A549 (cell line): ENCODE measurements at regions not wholly inside any gene's neighbourhood (a gene's known extent, or its start where the extent isn't known, plus 50 kb on each side); places are given as distances from the start of the nearest gene placed in this dataset.

Experiments used
- ATAC-seq, 2 experiments: fragments of 200-7000 bp in 1 of 2; fragments of >200 bp in 1 of 2; cut with Nextera tagmentation in 1 of 2; cut with Tn5 transposase in 1 of 2; 3 replicates each; pipeline versions ENCODE4 v1.8.0 to v1.9.1; 2018 to 2020; ENCODE audit warnings: mild to moderate bottlenecking in 1 of 2, moderate library complexity in 1 of 2
- CTCF ChIA-PET: fragments of 300-600 bp; sonication (Branson Sonifier 250); formaldehyde crosslinking; extraction: SDS; loops from one replicate; lab custom pipeline; 2021; ENCODE audit warnings: antibody characterized with exemption, inconsistent platforms; lab: Yijun Ruan, JAX
- POLR2A ChIA-PET: fragments of 350-600 bp; formaldehyde crosslinking; extraction: SDS; loops from one replicate; lab custom pipeline; 2021; ENCODE audit warnings: antibody characterized with exemption, inconsistent platforms; lab: Yijun Ruan, JAX
- DNase-seq, 2 experiments: peaks; one replicate each; pipeline versions ENCODE4 v3.0.0 to v3.0.0-alpha.2; 2011 to 2016; ENCODE audit warnings: low read depth in 1 of 2, low spot score in 1 of 2
- FAIRE-seq: peaks from 2 replicates; lab custom pipeline; 2011; peaks lifted over from hg19 to GRCh38; lab: Jason Lieb, UNC
- H3K27ac ChIP-seq, 2 experiments: fragments of >200 bp; sonication (Bioruptor Twin); formaldehyde crosslinking; 3 replicates each; pipeline ENCODE4 v1.5.1; 2016 to 2017
- H3K4me1 ChIP-seq: fragments of >200 bp; sonication (Bioruptor Twin); formaldehyde crosslinking; 3 replicates; pipeline ENCODE4 v1.6.1; 2016
- H3K4me2 ChIP-seq: fragments of >200 bp; sonication (Bioruptor Twin); formaldehyde crosslinking; 3 replicates; pipeline ENCODE4 v1.6.1; 2016
- H3K4me3 ChIP-seq: fragments of >200 bp; sonication (Bioruptor Twin); formaldehyde crosslinking; 3 replicates; pipeline ENCODE4 v1.5.1; 2016
- H3K9me3 ChIP-seq: fragments of >200 bp; sonication (Bioruptor Twin); formaldehyde crosslinking; 3 replicates; pipeline ENCODE4 v1.6.1; 2016
- BHLHE40 ChIP-seq: IDR thresholded peaks from 2 replicates; pipeline ENCODE4 v1.6.1; 2012; ENCODE audit warnings: low read depth, low read length, inconsistent platforms
- CBX2 ChIP-seq: fragments of 200-600 bp; sonication (generic); IDR thresholded peaks from 2 replicates; pipeline ENCODE4 v1.6.1; 2016; ENCODE audit warnings: low read depth, mild to moderate bottlenecking, borderline replicate concordance
- CBX8 ChIP-seq: fragments of 200-600 bp; sonication (generic); IDR thresholded peaks from 2 replicates; pipeline ENCODE4 v1.6.1; 2016
- CHD2 ChIP-seq: fragments of 150-350 bp; IDR thresholded peaks from 2 replicates; pipeline ENCODE4 v1.6.1; 2014; ENCODE audit warnings: low read length; ENCODE audit not compliant: partially characterized antibody
- EHMT2 ChIP-seq: fragments of 200-600 bp; sonication (generic); IDR thresholded peaks from 2 replicates; pipeline ENCODE4 v1.6.1; 2016; ENCODE audit warnings: antibody characterized with exemption, low read depth, mild to moderate bottlenecking, moderate library complexity
- FOSB ChIP-seq: fragments of 250-450 bp; sonication (Bioruptor Pico); IDR thresholded peaks from 2 replicates; pipeline ENCODE4 v1.5.0; 2020; ENCODE audit warnings: mild to moderate bottlenecking, moderate library complexity
- FOXS1 ChIP-seq: fragments of 250-450 bp; sonication (Bioruptor Pico); IDR thresholded peaks from 2 replicates; pipeline ENCODE4 v1.5.0; 2020; ENCODE audit warnings: mild to moderate bottlenecking, moderate library complexity
- KDM5A ChIP-seq: fragments of 200-600 bp; sonication (generic); IDR thresholded peaks from 2 replicates; pipeline ENCODE4 v1.6.1; 2016; ENCODE audit warnings: antibody characterized with exemption, mild to moderate bottlenecking
- NR3C1 ChIP-seq: fragments of >200 bp; sonication (Bioruptor Twin); formaldehyde crosslinking; IDR thresholded peaks from 3 replicates; pipeline ENCODE4 v1.6.1; 2017
- RARB ChIP-seq: fragments of 250-450 bp; sonication (Bioruptor Pico); IDR thresholded peaks from 2 replicates; pipeline ENCODE4 v1.8.0; 2021; ENCODE audit warnings: mild to moderate bottlenecking, moderate library complexity
- SREBF2 ChIP-seq: fragments of 450-650 bp; IDR thresholded peaks from 2 replicates; pipeline ENCODE4 v1.6.1; 2014; ENCODE audit warnings: mild to moderate bottlenecking, moderate library complexity
- TFCP2L1 ChIP-seq: fragments of 250-450 bp; sonication (Bioruptor Pico); IDR thresholded peaks from 2 replicates; pipeline ENCODE4 v1.5.0; 2021; ENCODE audit warnings: mild to moderate bottlenecking
- USF2 ChIP-seq: fragments of 450-650 bp; IDR thresholded peaks from 2 replicates; pipeline ENCODE4 v1.6.1; 2014; ENCODE audit warnings: antibody characterized with exemption
- WGBS: methylation state at CpG from one replicate; pipeline ENCODE4 v1.1.6; 2017; ENCODE audit errors: missing lambda C conversion rate; 5-methylcytosine and 5-hydroxymethylcytosine counted together
- TF ChIP-seq, protein P1 (sequence below): fragments of 150-350 bp; IDR thresholded peaks from 2 replicates; pipeline ENCODE4 v1.6.1; 2014; ENCODE audit warnings: low read depth, mild to moderate bottlenecking, low read length
- TF ChIP-seq, protein P2 (sequence below): fragments of 250-450 bp; sonication (Bioruptor Pico); IDR thresholded peaks from 2 replicates; pipeline ENCODE4 v1.5.0; 2021; ENCODE audit warnings: mild to moderate bottlenecking, moderate library complexity, borderline replicate concordance
- TF ChIP-seq, protein P3 (sequence below): fragments of >200 bp; sonication (Bioruptor Twin); formaldehyde crosslinking; IDR thresholded peaks from 2 replicates; pipeline ENCODE4 v1.6.1; 2016
- TF ChIP-seq, protein P4 (sequence below): fragments of 200-600 bp; sonication (generic); IDR thresholded peaks from 2 replicates; pipeline ENCODE4 v1.6.1; 2016; ENCODE audit warnings: antibody characterized with exemption, mild to moderate bottlenecking, moderate library complexity
- TF ChIP-seq, protein P5 (sequence below): fragments of >200 bp; sonication (Bioruptor Twin); formaldehyde crosslinking; IDR thresholded peaks from 3 replicates; pipeline ENCODE4 v1.6.1; 2016

DNA sequence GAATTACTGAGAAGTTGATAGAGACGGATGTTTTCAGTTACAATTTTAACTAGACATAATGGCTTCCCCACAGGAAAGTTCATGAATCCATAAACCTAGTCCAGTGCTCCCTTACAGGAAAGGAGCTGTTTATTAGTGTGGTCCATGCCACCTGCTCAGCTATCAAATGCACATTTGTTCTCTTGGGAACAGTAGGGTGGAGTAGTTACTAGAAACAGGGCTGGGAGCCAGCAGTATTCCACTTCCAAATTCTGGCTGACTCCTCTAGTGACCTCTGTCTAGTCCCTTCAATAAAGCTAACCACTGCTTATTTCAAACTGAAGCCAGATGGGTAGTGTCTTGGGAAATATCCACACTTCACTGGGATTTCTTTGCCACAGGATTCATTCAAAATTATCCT, 88.4 kb upstream of the TLL1 start:
- ChIA-PET CTCF (no interaction called here), POLR2A (no interaction called here)
- no peak for DNase-seq
- H3K4me1 ChIP-seq = no peaks in the 10 kb centered on the region
- H3K27ac ChIP-seq = no peak overlapping the region
- FAIRE-seq = no peak
- H3K4me2 ChIP-seq = no peak overlapping the region
- no peaks in the 10 kb centered on the region for H3K9me3 ChIP-seq
- TF ChIP-seq CBX8 = no peak
- no peak for TF ChIP-seq KDM5A
- TF ChIP-seq, protein P1, sequence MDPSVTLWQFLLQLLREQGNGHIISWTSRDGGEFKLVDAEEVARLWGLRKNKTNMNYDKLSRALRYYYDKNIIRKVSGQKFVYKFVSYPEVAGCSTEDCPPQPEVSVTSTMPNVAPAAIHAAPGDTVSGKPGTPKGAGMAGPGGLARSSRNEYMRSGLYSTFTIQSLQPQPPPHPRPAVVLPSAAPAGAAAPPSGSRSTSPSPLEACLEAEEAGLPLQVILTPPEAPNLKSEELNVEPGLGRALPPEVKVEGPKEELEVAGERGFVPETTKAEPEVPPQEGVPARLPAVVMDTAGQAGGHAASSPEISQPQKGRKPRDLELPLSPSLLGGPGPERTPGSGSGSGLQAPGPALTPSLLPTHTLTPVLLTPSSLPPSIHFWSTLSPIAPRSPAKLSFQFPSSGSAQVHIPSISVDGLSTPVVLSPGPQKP = no peak
- TF ChIP-seq SREBF2 = no peak
- TF ChIP-seq USF2 = no peak
- 19% methylated on average over 1 of the region's 1 CpG for WGBS
- no peak overlapping the region for H3K4me3 ChIP-seq
- no peak for ATAC-seq

DNA sequence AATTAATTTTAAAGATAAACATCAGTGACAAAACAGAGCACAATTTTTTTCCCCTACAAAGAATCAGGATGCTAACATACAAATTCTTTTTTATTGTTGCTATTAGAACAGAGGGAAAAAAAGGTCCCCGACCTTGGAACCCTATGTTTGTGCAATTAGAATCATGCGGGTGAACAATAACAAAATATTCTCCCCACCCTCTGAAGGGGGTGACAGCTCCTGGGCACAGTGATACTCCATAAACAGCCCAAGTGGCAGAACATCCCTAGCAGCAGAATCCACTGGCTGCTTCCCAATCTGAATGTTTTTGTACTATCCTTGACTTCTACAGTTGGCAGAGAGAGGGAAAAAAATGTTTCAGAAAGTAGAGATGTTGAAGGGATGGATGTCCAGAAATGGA, 87.7 kb upstream of the TLL1 start:
- Histone ChIP-seq H3K4me1 (no peaks in the 10 kb centered on the region), H3K27ac (no peak overlapping the region), H3K4me2 (no peak overlapping the region), H3K9me3 (no peaks in the 10 kb centered on the region), H3K4me3 (no peak overlapping the region)
- FAIRE-seq (no peak), DNase-seq (no peak), ATAC-seq (no peak)
- TF ChIP-seq, protein P2, sequence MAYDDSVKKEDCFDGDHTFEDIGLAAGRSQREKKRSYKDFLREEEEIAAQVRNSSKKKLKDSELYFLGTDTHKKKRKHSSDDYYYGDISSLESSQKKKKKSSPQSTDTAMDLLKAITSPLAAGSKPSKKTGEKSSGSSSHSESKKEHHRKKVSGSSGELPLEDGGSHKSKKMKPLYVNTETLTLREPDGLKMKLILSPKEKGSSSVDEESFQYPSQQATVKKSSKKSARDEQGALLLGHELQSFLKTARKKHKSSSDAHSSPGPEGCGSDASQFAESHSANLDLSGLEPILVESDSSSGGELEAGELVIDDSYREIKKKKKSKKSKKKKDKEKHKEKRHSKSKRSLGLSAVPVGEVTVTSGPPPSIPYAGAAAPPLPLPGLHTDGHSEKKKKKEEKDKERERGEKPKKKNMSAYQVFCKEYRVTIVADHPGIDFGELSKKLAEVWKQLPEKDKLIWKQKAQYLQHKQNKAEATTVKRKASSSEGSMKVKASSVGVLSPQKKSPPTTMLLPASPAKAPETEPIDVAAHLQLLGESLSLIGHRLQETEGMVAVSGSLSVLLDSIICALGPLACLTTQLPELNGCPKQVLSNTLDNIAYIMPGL = no peak
- 40% methylated on average over 2 of the region's 2 CpGs for WGBS
- CTCF ChIA-PET = no interaction called here
- POLR2A ChIA-PET = no interaction called here

GRCh38 chr4:165787516-165788274, 85.3 kb upstream of the TLL1 start:
- no peak for FAIRE-seq
- Histone ChIP-seq H3K4me2 (no peak overlapping the region), H3K9me3 (no peaks in the 10 kb centered on the region), H3K4me1 (no peaks in the 10 kb centered on the region), H3K27ac (no peak overlapping the region), H3K4me3 (no peak overlapping the region)
- ChIA-PET POLR2A (no interaction called here), CTCF (no interaction called here)
- 7% methylated on average over 4 of the region's 4 CpGs for WGBS
- TF ChIP-seq FOXS1 (CRISPR knock-in tag) (no peak), CHD2 (no peak), BHLHE40 (no peak), NR3C1 (no peak), EHMT2 (no peak), FOSB (CRISPR knock-in tag) (no peak), CBX2 (no peak), TFCP2L1 (CRISPR knock-in tag) (no peak), RARB (CRISPR knock-in tag) (no peak), KDM5A (no peak)
- TF ChIP-seq, protein P3, sequence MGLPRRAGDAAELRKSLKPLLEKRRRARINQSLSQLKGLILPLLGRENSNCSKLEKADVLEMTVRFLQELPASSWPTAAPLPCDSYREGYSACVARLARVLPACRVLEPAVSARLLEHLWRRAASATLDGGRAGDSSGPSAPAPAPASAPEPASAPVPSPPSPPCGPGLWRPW = no peak
- TF ChIP-seq, protein P4, sequence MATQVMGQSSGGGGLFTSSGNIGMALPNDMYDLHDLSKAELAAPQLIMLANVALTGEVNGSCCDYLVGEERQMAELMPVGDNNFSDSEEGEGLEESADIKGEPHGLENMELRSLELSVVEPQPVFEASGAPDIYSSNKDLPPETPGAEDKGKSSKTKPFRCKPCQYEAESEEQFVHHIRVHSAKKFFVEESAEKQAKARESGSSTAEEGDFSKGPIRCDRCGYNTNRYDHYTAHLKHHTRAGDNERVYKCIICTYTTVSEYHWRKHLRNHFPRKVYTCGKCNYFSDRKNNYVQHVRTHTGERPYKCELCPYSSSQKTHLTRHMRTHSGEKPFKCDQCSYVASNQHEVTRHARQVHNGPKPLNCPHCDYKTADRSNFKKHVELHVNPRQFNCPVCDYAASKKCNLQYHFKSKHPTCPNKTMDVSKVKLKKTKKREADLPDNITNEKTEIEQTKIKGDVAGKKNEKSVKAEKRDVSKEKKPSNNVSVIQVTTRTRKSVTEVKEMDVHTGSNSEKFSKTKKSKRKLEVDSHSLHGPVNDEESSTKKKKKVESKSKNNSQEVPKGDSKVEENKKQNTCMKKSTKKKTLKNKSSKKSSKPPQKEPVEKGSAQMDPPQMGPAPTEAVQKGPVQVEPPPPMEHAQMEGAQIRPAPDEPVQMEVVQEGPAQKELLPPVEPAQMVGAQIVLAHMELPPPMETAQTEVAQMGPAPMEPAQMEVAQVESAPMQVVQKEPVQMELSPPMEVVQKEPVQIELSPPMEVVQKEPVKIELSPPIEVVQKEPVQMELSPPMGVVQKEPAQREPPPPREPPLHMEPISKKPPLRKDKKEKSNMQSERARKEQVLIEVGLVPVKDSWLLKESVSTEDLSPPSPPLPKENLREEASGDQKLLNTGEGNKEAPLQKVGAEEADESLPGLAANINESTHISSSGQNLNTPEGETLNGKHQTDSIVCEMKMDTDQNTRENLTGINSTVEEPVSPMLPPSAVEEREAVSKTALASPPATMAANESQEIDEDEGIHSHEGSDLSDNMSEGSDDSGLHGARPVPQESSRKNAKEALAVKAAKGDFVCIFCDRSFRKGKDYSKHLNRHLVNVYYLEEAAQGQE = no peak
- TF ChIP-seq, protein P5, sequence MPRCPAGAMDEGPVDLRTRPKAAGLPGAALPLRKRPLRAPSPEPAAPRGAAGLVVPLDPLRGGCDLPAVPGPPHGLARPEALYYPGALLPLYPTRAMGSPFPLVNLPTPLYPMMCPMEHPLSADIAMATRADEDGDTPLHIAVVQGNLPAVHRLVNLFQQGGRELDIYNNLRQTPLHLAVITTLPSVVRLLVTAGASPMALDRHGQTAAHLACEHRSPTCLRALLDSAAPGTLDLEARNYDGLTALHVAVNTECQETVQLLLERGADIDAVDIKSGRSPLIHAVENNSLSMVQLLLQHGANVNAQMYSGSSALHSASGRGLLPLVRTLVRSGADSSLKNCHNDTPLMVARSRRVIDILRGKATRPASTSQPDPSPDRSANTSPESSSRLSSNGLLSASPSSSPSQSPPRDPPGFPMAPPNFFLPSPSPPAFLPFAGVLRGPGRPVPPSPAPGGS = no peak
- DNase-seq = no peak
- ATAC-seq = no peak
